ENCODE measurements at regions not wholly inside any gene's neighbourhood (a gene's known extent, or its start where the extent isn't known, plus 50 kb on each side); places are given as distances from the start of the nearest gene placed in this dataset.

GRCh38 chr2:198478361-198478760 lies 674.0 kb downstream of the PLCL1 start:
- no peaks in the 10 kb centered on the region for H3K4me1 ChIP-seq (replicated peaks; ENCODE audit: insufficient read depth)
- ChIA-PET POLR2A (ENCODE audit: unreplicated experiment) (no interaction called here), CTCF (no interaction called here)
- no TSS peak for BruUV-seq (replicated peaks)
- H4K20me1 ChIP-seq (ENCODE audit: insufficient read depth): no peaks in the 10 kb centered on the region
- no peaks in the 10 kb centered on the region for H3K9me3 ChIP-seq (ENCODE audit: insufficient read depth, low read depth)
- H3K4me3 ChIP-seq: no peak overlapping the region
- H3K79me2 ChIP-seq (ENCODE audit: low read depth): no peaks in the 10 kb centered on the region
- no peak overlapping the region for H2AFZ ChIP-seq
- no peaks in the 10 kb centered on the region for H3K36me3 ChIP-seq (ENCODE audit: low read depth)
- no peaks in the 10 kb centered on the region for H3K27me3 ChIP-seq (ENCODE audit: insufficient read depth, low read depth)
- H3K4me2 ChIP-seq: no peak overlapping the region
- TF ChIP-seq CTCF (conservative IDR thresholded peaks at IDR 0.05) (no peak), EZH2 (IDR thresholded peaks at IDR 0.05; ENCODE audit: low read depth) (no peak)
- intact Hi-C loops (cut with micrococcal nuclease; ENCODE audit: unreplicated experiment): no loop called here
- no peaks in the 10 kb centered on the region for H3K9me2 ChIP-seq (ENCODE audit: insufficient read depth)
- DNase-seq: no peak
- H3K27ac ChIP-seq: no peak overlapping the region
- H3F3A ChIP-seq (ENCODE audit: insufficient read depth, low read depth): no peaks in the 10 kb centered on the region

DNA sequence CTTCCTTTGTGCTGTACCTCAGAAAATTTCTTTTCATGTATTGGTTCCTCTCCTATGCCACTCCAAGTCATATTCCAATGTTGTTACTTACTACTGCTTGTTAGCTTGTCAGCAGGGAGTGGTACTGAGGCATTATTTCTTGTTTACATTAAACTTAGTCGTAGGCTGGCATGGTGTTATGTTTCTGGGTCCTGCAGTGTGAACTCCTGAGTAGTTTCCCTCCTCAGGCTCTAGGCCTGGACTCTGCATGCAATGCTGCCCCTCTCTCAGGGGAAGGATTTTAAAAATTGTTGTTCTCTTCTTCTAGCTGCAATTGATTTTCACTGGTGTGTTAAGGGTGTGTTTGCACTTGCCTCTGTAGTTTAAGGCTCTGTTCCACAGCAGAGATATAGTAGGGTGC lies 671.6 kb downstream of the PLCL1 start:
- no peaks in the 10 kb centered on the region for H3K9me3 ChIP-seq (ENCODE audit: insufficient read depth, low read depth)
- no peak overlapping the region for H2AFZ ChIP-seq

GRCh38 chr2:198471291-198471690 lies 666.9 kb downstream of the PLCL1 start:
- DNase-seq: no peak
- H3K9me2 ChIP-seq (ENCODE audit: insufficient read depth): no peaks in the 10 kb centered on the region
- no peaks in the 10 kb centered on the region for H3K27me3 ChIP-seq (ENCODE audit: insufficient read depth, low read depth)
- CTCF ChIA-PET: no interaction called here
- no TSS peak for BruUV-seq (replicated peaks)
- peak; percentile 28; the same call in 1 of the 2 replicates for TF ChIP-seq CTCF (conservative IDR thresholded peaks at IDR 0.05)
- no peak for TF ChIP-seq EZH2 (IDR thresholded peaks at IDR 0.05; ENCODE audit: low read depth)
- H3K9me3 ChIP-seq (ENCODE audit: insufficient read depth, low read depth): no peaks in the 10 kb centered on the region
- no peak overlapping the region for H3K4me2 ChIP-seq
- no peak overlapping the region for H3K27ac ChIP-seq
- intact Hi-C loops (cut with micrococcal nuclease; ENCODE audit: unreplicated experiment): no loop called here
- H4K20me1 ChIP-seq (ENCODE audit: insufficient read depth): no peaks in the 10 kb centered on the region
- H3K79me2 ChIP-seq (ENCODE audit: low read depth): no peaks in the 10 kb centered on the region
- H3F3A ChIP-seq (ENCODE audit: insufficient read depth, low read depth): no peaks in the 10 kb centered on the region
- H3K36me3 ChIP-seq (ENCODE audit: low read depth): no peaks in the 10 kb centered on the region
- H3K4me1 ChIP-seq (replicated peaks; ENCODE audit: insufficient read depth): no peaks in the 10 kb centered on the region
- POLR2A ChIA-PET (ENCODE audit: unreplicated experiment): no interaction called here
- no peak overlapping the region for H2AFZ ChIP-seq
- no peak overlapping the region for H3K4me3 ChIP-seq

More for the DNA sequence above, 671.6 kb downstream of the PLCL1 start:
- Histone ChIP-seq H3K27ac (no peak overlapping the region), H3K27me3 (ENCODE audit: insufficient read depth, low read depth) (no peaks in the 10 kb centered on the region), H3K9me2 (ENCODE audit: insufficient read depth) (no peaks in the 10 kb centered on the region), H3F3A (ENCODE audit: insufficient read depth, low read depth) (no peaks in the 10 kb centered on the region), H3K4me2 (no peak overlapping the region), H3K79me2 (ENCODE audit: low read depth) (no peaks in the 10 kb centered on the region), H3K4me3 (no peak overlapping the region), H3K4me1 (replicated peaks; ENCODE audit: insufficient read depth) (no peaks in the 10 kb centered on the region), H4K20me1 (ENCODE audit: insufficient read depth) (no peaks in the 10 kb centered on the region), H3K36me3 (ENCODE audit: low read depth) (no peaks in the 10 kb centered on the region)
- no peak for TF ChIP-seq CTCF (conservative IDR thresholded peaks at IDR 0.05)
- TF ChIP-seq EZH2 (IDR thresholded peaks at IDR 0.05; ENCODE audit: low read depth): no peak
- no TSS peak for BruUV-seq (replicated peaks)
- ChIA-PET POLR2A (ENCODE audit: unreplicated experiment) (no interaction called here), CTCF (no interaction called here)
- no peak for DNase-seq
- intact Hi-C loops (cut with micrococcal nuclease; ENCODE audit: unreplicated experiment): no loop called here

All from PC-9 (cell line).